ENCODE measurements at regions not wholly inside any gene's neighbourhood (a gene's known extent, or its start where the extent isn't known, plus 50 kb on each side); places are given as distances from the start of the nearest gene placed in this dataset.
"Not testable (repeated sequence)": the region's sequence is repeated elsewhere in the genome, so short reads cannot be mapped to it uniquely, and the experiment has no call there.

- DNase-seq = no peak
These were observed 430.6 kb downstream of the RPS24 start for GRCh38 chr10:78464118-78464855.

DNA sequence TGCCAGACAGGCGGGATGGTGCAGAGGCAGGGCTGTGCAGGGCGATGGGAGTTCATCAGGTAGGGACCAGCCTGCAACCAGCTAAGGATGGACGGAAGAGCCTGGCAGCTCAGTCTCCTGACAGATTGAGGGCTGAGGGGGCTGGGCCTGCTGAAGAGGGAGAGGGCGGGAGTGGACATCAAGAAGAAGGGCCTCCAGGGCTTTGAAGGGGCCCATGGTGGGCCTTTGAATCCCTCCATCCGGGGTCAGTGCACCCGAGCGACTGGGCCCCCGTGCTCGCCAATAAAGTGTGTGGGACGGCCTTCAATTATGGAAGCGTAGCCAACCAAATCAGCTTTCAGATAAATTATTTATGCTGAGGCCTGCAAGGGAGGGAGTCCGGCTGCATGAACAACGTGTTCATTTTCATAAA is 431.2 kb downstream of the RPS24 start:
- no peak for DNase-seq

DNA sequence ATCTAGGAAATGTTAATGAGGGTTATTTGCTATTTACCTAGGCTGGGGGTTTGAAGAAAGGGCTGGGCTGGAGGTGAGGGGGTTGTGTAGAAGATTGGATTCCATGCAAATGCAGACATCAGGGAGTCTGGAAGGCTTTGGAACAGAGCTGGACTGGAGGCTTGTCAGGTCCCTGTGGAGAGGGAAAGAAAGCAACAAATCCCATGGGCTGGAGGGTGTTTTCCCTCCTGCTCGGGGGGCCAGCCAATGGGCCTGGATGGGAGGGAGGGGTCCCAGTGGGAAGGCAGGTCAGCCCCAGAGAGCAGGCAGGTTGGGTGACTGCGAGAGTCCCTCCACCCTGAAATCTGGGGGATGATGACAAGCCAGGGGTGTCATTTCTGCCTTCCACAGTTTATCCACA is 431.8 kb downstream of the RPS24 start:
- no peak for DNase-seq

DNA sequence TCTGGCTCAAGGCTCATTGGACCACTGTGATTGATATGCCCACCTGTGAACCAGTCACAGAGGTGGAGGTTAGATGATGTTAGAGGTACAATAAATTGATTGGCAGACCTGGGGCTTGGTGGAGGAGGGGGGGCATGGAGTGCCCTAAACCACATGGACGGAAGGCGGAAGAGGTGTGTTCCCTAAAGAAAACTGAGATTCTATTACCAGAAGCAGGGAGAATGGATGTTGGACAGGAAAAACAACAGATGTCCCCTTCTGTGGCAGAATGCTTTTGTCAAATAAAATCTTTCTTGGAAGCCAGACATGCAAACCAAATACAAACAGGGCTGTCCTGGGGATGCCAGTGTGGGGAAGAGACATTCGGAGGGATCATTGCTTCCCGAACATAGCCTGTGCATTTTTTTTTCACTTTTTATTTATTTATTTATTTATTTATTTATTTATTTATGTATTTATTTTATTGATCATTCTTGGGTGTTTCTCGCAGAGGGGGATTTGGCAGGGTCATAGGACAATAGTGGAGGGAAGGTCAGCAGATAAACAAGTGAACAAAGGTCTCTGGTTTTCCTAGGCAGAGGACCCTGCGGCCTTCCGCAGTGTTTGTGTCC is 433.9 kb downstream of the RPS24 start:
- DNase-seq = no peak

DNA sequence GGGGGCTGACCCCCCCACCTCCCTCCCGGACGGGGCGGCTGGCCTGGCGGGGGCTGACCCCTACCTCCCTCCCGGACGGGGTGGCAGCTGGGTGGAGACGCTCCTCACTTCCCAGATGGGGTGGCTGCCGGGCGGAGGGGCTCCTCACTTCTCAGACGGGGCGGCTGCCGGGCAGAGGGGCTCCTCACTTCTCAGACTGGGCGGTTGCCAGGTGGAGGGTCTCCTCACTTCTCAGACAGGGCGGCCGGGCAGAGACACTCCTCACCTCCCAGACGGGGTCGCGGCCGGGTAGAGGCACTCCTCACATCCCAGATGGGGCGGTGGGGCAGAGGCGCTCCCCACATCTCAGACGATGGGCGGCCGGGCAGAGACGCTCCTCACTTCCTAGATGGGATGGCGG is 435.1 kb downstream of the RPS24 start:
- not testable (repeated sequence) for DNase-seq

DNA sequence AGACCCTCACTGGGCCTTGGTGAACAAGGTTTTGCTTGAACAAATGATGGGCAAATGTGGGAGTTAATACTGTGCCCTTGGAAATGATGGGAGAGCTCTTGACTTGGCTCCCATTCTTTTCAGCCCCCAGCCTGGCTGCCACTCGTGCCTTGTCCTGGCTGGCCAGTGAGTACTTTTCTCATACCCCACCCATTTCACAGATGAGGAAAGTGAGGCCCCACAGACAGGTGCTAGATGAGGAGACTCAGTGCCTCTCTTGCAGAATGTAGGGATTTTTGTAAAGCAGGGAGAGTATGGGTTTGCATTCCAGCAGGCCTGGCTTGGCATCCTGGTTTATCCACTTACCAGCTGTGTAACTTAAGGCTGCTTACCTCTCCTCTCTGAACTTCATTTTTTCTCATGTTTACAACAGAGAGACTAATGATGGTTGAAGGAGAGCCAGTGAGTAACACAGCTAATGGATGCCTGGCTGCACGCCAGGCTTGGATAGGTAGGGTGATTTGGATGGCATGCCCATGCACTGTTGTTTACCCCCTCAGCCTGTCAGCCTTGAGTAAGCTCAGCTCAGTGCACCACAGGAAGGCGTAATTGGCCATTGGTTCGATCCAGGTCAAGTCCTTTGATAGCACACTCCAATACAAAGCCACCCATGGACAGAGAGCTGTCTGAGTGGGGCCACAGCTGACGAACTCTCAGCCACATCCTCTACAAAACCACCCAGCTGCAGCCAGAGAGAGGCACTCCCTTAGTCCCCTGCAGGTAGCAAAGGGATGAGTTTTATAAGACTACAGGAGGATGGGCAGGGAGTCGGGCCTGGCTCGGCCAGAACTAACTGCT is 436.8 kb downstream of the RPS24 start:
- no peak for DNase-seq

DNA sequence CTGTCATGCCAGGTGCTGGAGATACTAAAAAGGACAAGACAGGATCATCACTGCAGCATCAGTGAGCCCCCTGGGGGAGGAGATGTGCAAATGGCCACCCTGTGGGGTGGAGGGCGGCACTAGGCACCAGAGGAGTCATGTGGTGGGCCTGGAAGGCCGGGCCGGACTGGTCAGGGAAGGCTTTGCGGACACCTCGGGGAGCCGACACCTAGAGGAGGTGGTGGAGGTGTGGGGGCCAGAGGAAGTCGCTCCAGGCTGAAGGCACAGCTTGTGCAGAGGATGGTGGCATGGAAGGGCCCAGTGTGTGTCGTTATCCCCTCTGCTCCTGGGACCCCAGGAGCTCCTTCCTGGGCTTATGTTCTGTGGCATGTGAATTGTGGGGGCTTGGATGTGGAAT is 437.7 kb downstream of the RPS24 start:
- DNase-seq = no peak

DNA sequence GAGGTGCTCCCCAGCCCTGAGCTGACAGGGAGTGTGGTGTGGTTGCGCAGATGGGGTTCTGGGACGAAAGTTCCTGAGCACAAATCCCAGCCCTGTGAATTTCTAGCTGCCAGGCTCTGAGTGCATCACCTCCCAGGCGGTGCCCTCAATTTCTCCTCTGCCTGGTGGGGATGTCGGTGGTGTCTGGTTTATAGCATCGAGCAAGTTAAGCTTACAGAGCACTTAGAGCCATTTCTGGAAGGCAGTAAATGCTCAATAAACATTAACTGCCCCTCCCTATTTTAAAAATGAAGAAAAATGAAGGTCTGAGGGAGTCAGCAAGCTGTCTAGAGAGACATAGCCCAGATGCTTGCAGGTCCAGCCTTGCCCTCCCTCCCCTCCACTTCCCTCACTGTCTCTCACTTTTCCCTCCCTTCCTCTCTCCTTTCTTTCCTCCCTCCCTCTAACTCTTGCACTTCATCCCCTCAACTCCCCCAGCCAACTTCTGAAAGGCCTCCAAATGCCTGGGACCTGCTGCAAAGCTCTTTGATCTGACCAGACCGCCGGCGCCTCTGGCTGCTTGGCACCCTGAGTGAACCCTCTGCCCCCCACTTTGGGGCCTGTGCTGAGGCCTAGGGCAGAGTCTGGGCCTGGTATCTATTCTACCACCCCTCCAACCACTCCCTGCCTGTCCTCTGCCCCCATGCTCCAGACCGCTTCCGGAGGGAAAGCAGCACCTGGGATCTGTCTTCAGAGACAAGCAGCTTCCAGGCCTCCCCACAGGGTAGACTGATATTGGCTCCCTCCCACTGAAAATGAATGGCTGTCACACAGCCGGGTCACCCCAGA is 438.3 kb downstream of the RPS24 start:
- DNase-seq = no peak

- DNase-seq = no peak
These were observed 438.9 kb downstream of the RPS24 start for GRCh38 chr10:78472551-78472890.

- no peak for DNase-seq
These were observed 439.3 kb downstream of the RPS24 start for GRCh38 chr10:78473006-78473405.

DNA sequence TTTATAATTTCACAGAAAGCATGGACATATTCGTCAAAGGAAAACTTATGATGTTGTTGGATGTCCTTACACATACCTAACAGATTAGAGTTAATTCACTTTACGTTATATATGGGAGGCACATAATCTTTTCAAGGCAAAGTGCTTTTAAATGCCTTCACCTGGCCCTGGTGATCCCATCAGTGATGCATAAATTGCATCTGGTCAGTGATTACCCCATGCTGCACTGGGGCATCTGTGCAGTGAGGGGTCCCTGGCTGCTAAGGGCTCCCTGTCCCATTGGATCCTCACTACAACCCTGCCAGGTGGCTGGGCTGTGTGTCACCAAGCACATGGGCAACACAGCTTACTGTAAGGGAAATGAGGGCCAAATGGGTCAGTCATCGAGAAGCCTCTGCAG is 441.1 kb downstream of the RPS24 start:
- DNase-seq = no peak

GRCh38 chr10:78475437-78475836 is 441.8 kb downstream of the RPS24 start:
- no peak for DNase-seq

DNA sequence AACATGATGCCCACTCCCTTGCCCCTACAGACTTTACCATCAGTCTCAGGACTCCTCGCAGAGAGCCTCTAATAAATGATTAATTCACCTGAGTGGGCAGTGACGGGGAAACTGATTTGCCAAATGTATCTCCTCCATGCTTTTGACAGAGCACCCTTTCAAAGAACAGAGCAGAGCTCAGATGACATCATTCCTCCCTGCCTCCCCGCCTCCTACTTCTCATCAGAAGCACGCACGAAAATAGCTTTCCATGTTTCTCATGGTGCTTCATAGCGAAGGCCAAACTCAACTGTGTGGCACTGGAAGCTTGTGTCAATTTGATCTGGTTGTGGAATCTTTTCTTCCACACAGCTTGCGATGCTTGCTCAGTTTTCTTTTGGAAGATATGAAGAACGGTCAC is 442.5 kb downstream of the RPS24 start:
- no peak for DNase-seq

GRCh38 chr10:78476844-78477243 is 443.2 kb downstream of the RPS24 start:
- DNase-seq = no peak

GRCh38 chr10:78478919-78479318 is 445.3 kb downstream of the RPS24 start:
- DNase-seq = no peak

- DNase-seq = no peak
These were observed 445.8 kb downstream of the RPS24 start for GRCh38 chr10:78479467-78479866.

DNA sequence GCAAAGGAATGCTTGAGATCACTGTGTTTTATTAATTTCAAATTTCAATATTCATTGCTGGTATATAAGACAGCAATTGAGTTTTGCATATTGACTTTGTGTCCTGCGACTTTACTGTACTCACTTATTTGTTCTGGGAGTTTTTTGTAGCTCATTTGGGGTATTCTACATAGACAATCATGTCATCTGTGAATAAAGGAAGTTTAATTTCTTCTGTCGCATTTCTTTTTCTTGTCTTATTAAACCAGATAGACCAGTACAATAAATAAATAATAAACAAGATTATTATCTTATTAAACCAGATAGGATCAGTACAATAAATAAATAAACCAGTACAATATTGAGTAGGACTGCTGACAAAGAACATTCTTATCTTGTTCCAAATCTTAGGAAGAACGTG is 448.2 kb downstream of the RPS24 start:
- no peak for DNase-seq

- no peak for DNase-seq
These were observed 450.0 kb downstream of the RPS24 start for GRCh38 chr10:78483641-78484040.

DNA sequence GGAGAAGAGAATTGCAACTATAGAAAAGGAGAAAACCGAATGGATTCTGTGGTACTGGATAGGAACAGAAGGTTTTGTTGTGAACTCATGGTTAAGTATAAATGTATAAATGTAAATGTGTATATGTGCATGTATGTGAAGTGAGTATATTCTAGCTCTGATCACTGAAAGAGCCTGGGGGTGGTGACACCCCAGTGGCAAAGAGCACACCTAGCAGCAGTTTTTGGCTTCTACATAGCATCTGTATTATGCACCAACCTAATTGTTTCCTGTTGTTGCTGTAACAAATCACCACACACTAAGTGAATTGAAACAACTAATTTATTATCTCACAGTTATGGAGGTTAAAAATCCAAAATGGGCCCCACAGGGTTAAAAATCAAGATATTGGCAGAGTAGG is 455.4 kb downstream of the RPS24 start:
- no peak for DNase-seq

GRCh38 chr10:78491812-78492211 is 458.1 kb downstream of the RPS24 start:
- no peak for DNase-seq

GRCh38 chr10:78492424-78492823 is 458.8 kb downstream of the RPS24 start:
- DNase-seq = no peak

- DNase-seq = no peak
These were observed 460.5 kb downstream of the RPS24 start for GRCh38 chr10:78494179-78494578.
